ENCODE measurements at regions not wholly inside any gene's neighbourhood (a gene's known extent, or its start where the extent isn't known, plus 50 kb on each side); places are given as distances from the start of the nearest gene placed in this dataset.

GRCh38 chr15:62877276-62877857 is 165.2 kb upstream of the TPM1 start:
- no peak overlapping the region for H3K4me3 ChIP-seq
- peak overlapping the region in 3 of 5 donors; percentile 19 to 86 (median 69) for H3K27ac ChIP-seq
- DNase-seq, result peak in 1 of 2 donors; percentile 32
- H3K36me3 ChIP-seq, result no peaks in the 10 kb centered on the region
- TF ChIP-seq CTCF (IDR thresholded peaks at IDR 0.05) (no peak), POLR2A (IDR thresholded peaks at IDR 0.05) (no peak), POLR2AphosphoS5 (IDR thresholded peaks at IDR 0.05) (no peak), EP300 (IDR thresholded peaks at IDR 0.05) (no peak)
- WGBS, 5 donors, result 67 to 89% (median 87%) methylated on average over 8 to 9 of the region's 9 CpGs
- H3K4me1 ChIP-seq, result peaks cover 0 to 24% (median 13%) of the 10 kb centered on the region in 4 donors
- intact Hi-C loops (cut with DNase I; ENCODE audit: low total_unique reads), result no loop called here
- H3K9me3 ChIP-seq, result no peaks in the 10 kb centered on the region
- no peaks in the 10 kb centered on the region for H3K27me3 ChIP-seq

- peak overlapping the region in 3 of 5 donors; percentile 19 to 86 (median 69) for H3K27ac ChIP-seq
Observed at GRCh38 chr15:62878070-62878469, 164.5 kb upstream of the TPM1 start.

GRCh38 chr15:62879770-62880169 is 162.8 kb upstream of the TPM1 start:
- H3K27ac ChIP-seq, result peak overlapping the region in 2 of 5 donors; percentile 69 to 86
- intact Hi-C loops (cut with DNase I; ENCODE audit: low total_unique reads), result no loop called here

More at GRCh38 chr15:62878070-62878469, 164.5 kb upstream of the TPM1 start:
- H3K9me3 ChIP-seq, result no peaks in the 10 kb centered on the region
- no peaks in the 10 kb centered on the region for H3K36me3 ChIP-seq
- no peaks in the 10 kb centered on the region for H3K27me3 ChIP-seq
- DNase-seq, result no peak
- TF ChIP-seq POLR2A (IDR thresholded peaks at IDR 0.05), result no peak
- no peak for TF ChIP-seq EP300 (IDR thresholded peaks at IDR 0.05)
- no peak for TF ChIP-seq POLR2AphosphoS5 (IDR thresholded peaks at IDR 0.05)
- no peak for TF ChIP-seq CTCF (IDR thresholded peaks at IDR 0.05)
- no peak overlapping the region for H3K4me3 ChIP-seq
- H3K4me1 ChIP-seq, result peaks cover 0 to 24% (median 13%) of the 10 kb centered on the region in 4 donors
- WGBS, 5 donors, result 63 to 83% (median 76%) methylated on average over 6 of the region's 6 CpGs
- intact Hi-C loops (cut with DNase I; ENCODE audit: low total_unique reads), result no loop called here

GRCh38 chr15:62880278-62880677 is 162.3 kb upstream of the TPM1 start:
- H3K27me3 ChIP-seq, result no peaks in the 10 kb centered on the region
- H3K27ac ChIP-seq, result peak overlapping the region in 2 of 5 donors; percentile 69 to 86
- intact Hi-C loops (cut with DNase I; ENCODE audit: low total_unique reads), result no loop called here
- peaks cover 0 to 32% (median 10%) of the 10 kb centered on the region in 4 donors for H3K4me1 ChIP-seq
- no peaks in the 10 kb centered on the region for H3K36me3 ChIP-seq
- peak overlapping the region in 1 of 4 donors; percentile 5 for H3K4me3 ChIP-seq
- no peaks in the 10 kb centered on the region for H3K9me3 ChIP-seq
- WGBS, 5 donors, result 52 to 76% (median 65%) methylated on average over 2 of the region's 2 CpGs
- TF ChIP-seq POLR2A (IDR thresholded peaks at IDR 0.05) (no peak), EP300 (IDR thresholded peaks at IDR 0.05) (no peak), POLR2AphosphoS5 (IDR thresholded peaks at IDR 0.05) (no peak), CTCF (IDR thresholded peaks at IDR 0.05) (no peak)
- DNase-seq, result no peak

More at GRCh38 chr15:62879770-62880169, 162.8 kb upstream of the TPM1 start:
- DNase-seq, result peak in 1 of 2 donors; percentile 44
- Histone ChIP-seq H3K9me3 (no peaks in the 10 kb centered on the region), H3K4me1 (peaks cover 0 to 32% (median 11%) of the 10 kb centered on the region in 4 donors), H3K4me3 (peak overlapping the region in 1 of 4 donors; percentile 5), H3K36me3 (no peaks in the 10 kb centered on the region), H3K27me3 (no peaks in the 10 kb centered on the region)
- TF ChIP-seq POLR2A (IDR thresholded peaks at IDR 0.05) (no peak), EP300 (IDR thresholded peaks at IDR 0.05) (no peak), POLR2AphosphoS5 (IDR thresholded peaks at IDR 0.05) (no peak), CTCF (IDR thresholded peaks at IDR 0.05) (no peak)
- WGBS, 5 donors, result 59 to 72% (median 70%) methylated on average over 8 of the region's 8 CpGs
